ENCODE measurements at regions not wholly inside any gene's neighbourhood (a gene's known extent, or its start where the extent isn't known, plus 50 kb on each side); places are given as distances from the start of the nearest gene placed in this dataset.

DNA sequence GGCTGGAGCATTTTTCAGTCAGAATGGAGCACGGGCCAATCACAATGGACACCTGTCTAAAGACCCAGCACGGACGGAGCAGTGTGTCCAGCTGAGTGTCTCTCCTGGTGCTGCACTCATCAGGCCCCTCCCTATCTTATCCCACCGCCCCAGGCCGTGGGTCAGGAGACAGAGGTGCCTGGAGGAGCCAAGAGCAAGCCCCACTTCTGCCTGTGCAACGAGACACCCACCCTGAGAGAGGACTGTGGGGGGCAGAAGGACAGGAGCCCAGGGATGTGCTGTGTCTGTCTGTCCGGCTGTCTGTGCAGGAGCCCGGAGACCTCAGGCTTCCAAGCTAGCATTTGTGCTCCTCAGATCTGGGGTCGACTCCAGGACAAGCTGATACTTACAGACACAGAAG lies 69.6 kb upstream of the SFSWAP start (continued):
- no peak for TF ChIP-seq NRF1 (IDR thresholded peaks at IDR 0.05; ENCODE audit: low read depth, low read length)
- no peak for TF ChIP-seq PHF8 (conservative IDR thresholded peaks at IDR 0.05; ENCODE audit: low read depth, low read length)
- TF ChIP-seq POLR2A (IDR thresholded peaks at IDR 0.05; ENCODE audit: control extremely low read depth in 1 of 2, low read depth in 2 of 2, low read length in 2 of 2): no peak
- no peak for TF ChIP-seq KDM5A (IDR thresholded peaks at IDR 0.05; ENCODE audit: low read length)

Measured in H1 (cell line).